Nephron (organoid): ENCODE measurements at regions not wholly inside any gene's neighbourhood (a gene's known extent, or its start where the extent isn't known, plus 50 kb on each side); places are given as distances from the start of the nearest gene placed in this dataset.

Experiments used
- H3K27ac Mint-ChIP-seq, 3 experiments: 2 replicates each; pipeline ENCODE4 v1.8.0; 2020; ENCODE audit warnings: mixed read lengths in 3 of 3, mild to moderate bottlenecking in 2 of 3, moderate library complexity in 1 of 3
- H3K27me3 Mint-ChIP-seq: 2 replicates; pipeline ENCODE4 v1.8.0; 2021; ENCODE audit warnings: low read depth, mild to moderate bottlenecking, moderate library complexity, mixed read lengths
- H3K36me3 Mint-ChIP-seq: 2 replicates; pipeline ENCODE4 v1.8.0; 2020; ENCODE audit warnings: low read depth, mixed read lengths
- H3K4me1 Mint-ChIP-seq: 2 replicates; pipeline ENCODE4 v1.8.0; 2020; ENCODE audit warnings: mixed read lengths
- H3K4me3 Mint-ChIP-seq, 3 experiments: 2 replicates each; pipeline ENCODE4 v1.8.0; 2020; ENCODE audit warnings: mild to moderate bottlenecking in 3 of 3, mixed read lengths in 3 of 3, moderate library complexity in 2 of 3
- H3K9me3 Mint-ChIP-seq: 2 replicates; pipeline ENCODE4 v1.8.0; 2020; ENCODE audit warnings: mixed read lengths
- TF ChIP-seq, protein P1 (sequence below), 3 experiments: fragments of 200-600 bp; sonication (generic); IDR thresholded peaks; one replicate each; pipeline ENCODE4 v1.5.0; 2021; ENCODE audit warnings: antibody characterized with exemption in 3 of 3; ENCODE audit not compliant: unreplicated experiment in 3 of 3

DNA sequence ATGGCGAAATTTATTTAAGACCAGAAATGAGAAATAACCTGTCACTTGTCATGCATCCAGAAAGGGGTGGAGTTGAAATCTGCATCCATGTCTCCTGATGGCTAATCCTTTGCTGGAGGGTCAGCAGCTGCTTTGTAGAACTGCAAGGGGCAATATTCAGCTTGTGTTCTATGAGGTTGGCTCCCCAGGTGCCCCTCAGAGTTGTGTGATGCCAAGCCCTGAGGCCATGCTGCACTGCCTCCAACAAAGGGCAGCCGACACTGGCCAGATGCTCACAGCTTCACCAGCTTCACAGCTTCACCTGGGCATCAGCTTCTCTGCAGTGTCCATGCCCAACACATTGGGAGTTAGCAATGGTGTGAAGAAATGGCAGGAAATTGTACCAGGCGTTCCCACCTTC is 64.0 kb upstream of the TMEM72 start:
- Mint-ChIP-seq H3K27ac (peak overlapping the region in 1 of 3 experiments; percentile 70), H3K9me3 (peaks cover 6% of the 10 kb centered on the region), H3K4me1 (peaks cover 22% of the 10 kb centered on the region), H3K4me3 (no peak overlapping the region), H3K36me3 (no peaks in the 10 kb centered on the region), H3K27me3 (peaks cover 16% of the 10 kb centered on the region)
- TF ChIP-seq, protein P1, sequence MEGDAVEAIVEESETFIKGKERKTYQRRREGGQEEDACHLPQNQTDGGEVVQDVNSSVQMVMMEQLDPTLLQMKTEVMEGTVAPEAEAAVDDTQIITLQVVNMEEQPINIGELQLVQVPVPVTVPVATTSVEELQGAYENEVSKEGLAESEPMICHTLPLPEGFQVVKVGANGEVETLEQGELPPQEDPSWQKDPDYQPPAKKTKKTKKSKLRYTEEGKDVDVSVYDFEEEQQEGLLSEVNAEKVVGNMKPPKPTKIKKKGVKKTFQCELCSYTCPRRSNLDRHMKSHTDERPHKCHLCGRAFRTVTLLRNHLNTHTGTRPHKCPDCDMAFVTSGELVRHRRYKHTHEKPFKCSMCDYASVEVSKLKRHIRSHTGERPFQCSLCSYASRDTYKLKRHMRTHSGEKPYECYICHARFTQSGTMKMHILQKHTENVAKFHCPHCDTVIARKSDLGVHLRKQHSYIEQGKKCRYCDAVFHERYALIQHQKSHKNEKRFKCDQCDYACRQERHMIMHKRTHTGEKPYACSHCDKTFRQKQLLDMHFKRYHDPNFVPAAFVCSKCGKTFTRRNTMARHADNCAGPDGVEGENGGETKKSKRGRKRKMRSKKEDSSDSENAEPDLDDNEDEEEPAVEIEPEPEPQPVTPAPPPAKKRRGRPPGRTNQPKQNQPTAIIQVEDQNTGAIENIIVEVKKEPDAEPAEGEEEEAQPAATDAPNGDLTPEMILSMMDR (IDR thresholded peaks at IDR 0.05; ENCODE audit: unreplicated experiment in 3 of 3): no peak

DNA sequence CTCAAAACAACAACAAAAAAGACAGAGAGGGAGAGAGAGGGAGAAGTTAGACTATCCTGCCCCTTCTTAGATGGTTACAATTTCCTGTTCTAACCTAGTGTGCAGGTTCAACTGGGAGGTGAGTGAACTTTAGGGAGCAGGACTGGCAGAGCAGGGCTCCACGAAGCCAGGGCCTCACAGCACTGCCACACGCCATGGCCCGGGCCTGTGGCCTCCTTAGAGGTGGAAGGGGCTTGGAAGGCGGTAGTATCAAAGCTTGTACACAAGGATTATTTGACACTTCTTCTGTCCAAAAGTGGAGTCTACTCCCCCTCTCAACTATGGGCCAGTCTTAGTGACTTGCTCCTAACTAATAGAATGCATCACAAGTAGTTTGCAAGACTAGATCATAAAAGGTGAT is 62.9 kb upstream of the TMEM72 start:
- peak overlapping the region in 2 of 3 experiments; percentile 13 to 46 for H3K27ac Mint-ChIP-seq
- H3K4me1 Mint-ChIP-seq: peaks cover 19% of the 10 kb centered on the region
- H3K27me3 Mint-ChIP-seq: peaks cover 16% of the 10 kb centered on the region
- peaks cover 6% of the 10 kb centered on the region for H3K9me3 Mint-ChIP-seq
- no peaks in the 10 kb centered on the region for H3K36me3 Mint-ChIP-seq
- TF ChIP-seq, protein P1 (IDR thresholded peaks at IDR 0.05; ENCODE audit: unreplicated experiment in 3 of 3): no peak
- no peak overlapping the region for H3K4me3 Mint-ChIP-seq

DNA sequence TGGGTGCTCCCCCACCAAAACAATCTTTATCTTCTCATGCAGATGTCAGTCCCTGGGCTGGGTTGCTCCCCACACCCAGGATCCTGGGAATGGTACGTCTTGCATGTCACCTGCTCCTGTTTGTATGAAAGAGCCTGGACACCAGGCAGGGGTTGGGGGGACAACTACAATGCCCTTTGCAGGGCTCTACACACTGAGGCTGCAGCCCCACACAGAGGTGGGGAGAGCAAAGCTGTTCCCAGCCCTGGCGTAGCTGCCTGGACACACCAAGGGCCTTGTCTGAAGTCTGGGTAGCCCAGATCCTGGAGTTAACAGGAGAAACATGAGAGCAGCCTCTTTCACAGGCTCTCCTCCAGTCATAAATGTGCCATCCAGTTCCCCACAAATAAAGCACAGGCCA is 61.2 kb upstream of the TMEM72 start:
- Mint-ChIP-seq H3K4me3 (no peak overlapping the region), H3K4me1 (peaks cover 19% of the 10 kb centered on the region), H3K27me3 (peaks cover 12% of the 10 kb centered on the region), H3K27ac (no peak overlapping the region), H3K9me3 (peaks cover 6% of the 10 kb centered on the region), H3K36me3 (no peaks in the 10 kb centered on the region)
- TF ChIP-seq, protein P1 (IDR thresholded peaks at IDR 0.05; ENCODE audit: unreplicated experiment in 3 of 3): no peak

DNA sequence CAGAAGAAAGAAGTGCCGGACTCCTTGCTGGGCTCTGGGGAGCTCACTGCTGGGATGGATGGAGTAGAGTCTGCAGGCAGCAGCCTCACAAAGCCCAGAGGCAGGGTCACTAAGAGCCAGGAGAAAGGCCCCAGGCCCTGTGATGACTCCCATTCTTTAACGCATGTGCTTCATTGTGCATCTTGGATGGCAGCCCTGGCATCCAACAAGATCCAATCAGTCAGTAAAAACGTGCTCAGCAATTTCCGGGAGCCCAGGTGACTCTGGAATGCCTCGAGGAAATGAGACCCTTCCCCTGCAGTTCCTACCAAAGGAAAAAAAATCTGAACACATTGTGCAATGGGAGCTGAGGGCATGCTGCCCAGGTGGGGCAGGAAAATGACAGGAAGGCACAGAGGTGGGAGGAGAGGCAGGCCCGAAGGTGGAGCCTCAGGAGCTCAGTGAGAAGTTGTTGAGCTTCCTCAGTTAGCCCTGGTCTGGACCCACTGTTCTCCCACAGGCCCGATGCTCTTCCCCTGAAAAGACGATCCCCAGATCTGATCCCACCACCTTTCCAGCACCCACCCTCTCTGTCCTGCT is 60.7 kb upstream of the TMEM72 start:
- Mint-ChIP-seq H3K27me3 (peaks cover 12% of the 10 kb centered on the region), H3K27ac (no peak overlapping the region), H3K4me3 (no peak overlapping the region), H3K9me3 (peaks cover 6% of the 10 kb centered on the region), H3K4me1 (peaks cover 13% of the 10 kb centered on the region), H3K36me3 (no peaks in the 10 kb centered on the region)
- TF ChIP-seq, protein P1 (IDR thresholded peaks at IDR 0.05; ENCODE audit: unreplicated experiment in 3 of 3): no peak

DNA sequence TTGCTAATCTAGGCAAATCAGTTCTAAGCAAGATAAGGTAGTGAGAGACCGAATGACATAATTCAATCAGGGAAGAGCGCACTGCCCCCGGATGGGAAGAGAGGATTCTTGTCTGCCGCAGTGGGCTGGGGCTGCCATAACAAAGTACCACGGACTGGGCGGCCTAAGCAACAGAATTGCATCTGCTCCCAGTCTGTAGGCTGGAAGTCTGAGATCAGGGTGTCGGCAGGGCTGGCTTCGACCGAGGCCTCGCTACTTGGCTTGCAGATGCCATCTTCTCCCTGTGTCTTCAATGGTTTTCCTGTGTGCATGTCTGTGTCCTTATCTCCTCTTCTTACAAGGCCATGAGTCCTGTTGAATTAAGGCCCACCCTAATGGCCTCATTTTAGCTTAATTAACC is 59.7 kb upstream of the TMEM72 start:
- TF ChIP-seq, protein P1 (IDR thresholded peaks at IDR 0.05; ENCODE audit: unreplicated experiment in 3 of 3): no peak
- no peak overlapping the region for H3K27ac Mint-ChIP-seq
- peaks cover 10% of the 10 kb centered on the region for H3K4me1 Mint-ChIP-seq
- peaks cover 9% of the 10 kb centered on the region for H3K27me3 Mint-ChIP-seq
- H3K36me3 Mint-ChIP-seq: no peaks in the 10 kb centered on the region
- H3K4me3 Mint-ChIP-seq: no peak overlapping the region
- peaks cover 6% of the 10 kb centered on the region for H3K9me3 Mint-ChIP-seq

DNA sequence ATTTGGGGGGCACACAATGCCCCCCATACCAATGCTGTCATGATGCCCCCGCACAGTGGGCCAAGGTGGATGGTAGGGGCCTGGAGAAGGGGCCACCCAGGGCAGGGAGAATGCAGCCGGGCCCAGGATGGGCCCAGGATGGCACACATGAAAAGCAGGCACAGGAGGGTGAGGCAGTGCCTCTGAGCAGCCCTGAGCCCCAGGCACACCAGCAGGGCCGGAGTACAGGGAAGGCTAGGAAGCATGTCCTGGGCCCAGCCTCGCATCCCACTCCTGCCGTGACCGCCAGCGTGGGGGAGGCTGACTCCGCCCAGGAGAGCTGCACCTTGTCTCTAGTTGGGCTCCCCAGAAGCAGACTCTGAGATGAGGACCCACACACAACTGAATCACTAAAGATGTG is 59.3 kb upstream of the TMEM72 start:
- Mint-ChIP-seq H3K27me3 (peaks cover 4% of the 10 kb centered on the region), H3K4me3 (no peak overlapping the region), H3K27ac (no peak overlapping the region), H3K36me3 (no peaks in the 10 kb centered on the region), H3K4me1 (peaks cover 10% of the 10 kb centered on the region), H3K9me3 (peaks cover 6% of the 10 kb centered on the region)
- TF ChIP-seq, protein P1 (IDR thresholded peaks at IDR 0.05; ENCODE audit: unreplicated experiment in 3 of 3): no peak
